SU-DHL-6 (cell line): ENCODE measurements at regions not wholly inside any gene's neighbourhood (a gene's known extent, or its start where the extent isn't known, plus 50 kb on each side); places are given as distances from the start of the nearest gene placed in this dataset.

Source experiments
- CTCF ChIP-seq: fragments of 200-600 bp; sonication (generic); IDR thresholded peaks from one replicate; pipeline ENCODE4 v1.5.1; 2017; ENCODE audit warnings: antibody characterized with exemption, mild to moderate bottlenecking, low read length, moderate library complexity; ENCODE audit not compliant: insufficient read depth, poor library complexity, severe bottlenecking
- EZH2phosphoT487 ChIP-seq: fragments of 200-600 bp; sonication (generic), shearing (Covaris generic); conservative IDR thresholded peaks from 2 replicates; pipeline ENCODE4 v1.6.1; 2018; ENCODE audit warnings: mild to moderate bottlenecking, antibody characterized with exemption, low read length, moderate library complexity, mixed read lengths

- no peak for TF ChIP-seq CTCF
- TF ChIP-seq EZH2phosphoT487 = no peak
These were observed 67.3 kb upstream of the PCSK5 start for GRCh38 chr9:75823151-75823550.
